ENCODE measurements at regions not wholly inside any gene's neighbourhood (a gene's known extent, or its start where the extent isn't known, plus 50 kb on each side); places are given as distances from the start of the nearest gene placed in this dataset.

DNA sequence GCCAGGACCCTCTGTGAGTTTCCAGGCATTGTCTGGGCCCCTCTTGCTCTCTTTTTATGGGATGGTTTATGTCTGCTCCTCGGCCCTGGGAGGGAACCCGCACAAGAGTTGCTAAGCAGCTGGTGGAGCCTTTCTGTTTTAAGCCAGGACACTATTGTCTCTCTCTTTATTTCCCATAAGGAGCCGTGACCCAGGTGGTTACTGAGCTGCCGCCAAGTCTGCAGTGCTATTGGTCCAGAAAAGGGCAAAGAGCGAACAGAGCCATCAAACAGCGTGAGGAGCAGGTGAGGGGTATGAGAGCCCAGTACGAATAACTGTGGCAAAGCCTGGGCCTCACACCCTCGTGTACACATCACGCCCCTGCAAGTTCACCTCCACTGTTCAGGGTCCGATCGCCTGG, 280.2 kb downstream of the SHQ1 start:
- no peaks in the 10 kb centered on the region for H3K9me3 ChIP-seq
- in situ Hi-C loops (cut with MboI; ENCODE audit: low pct_ligation_motif_present in 1 of 4, low pct_unique_long_range_greater_than_20kb in 1 of 4, low sequenced_read_pairs in 3 of 4) = no loop called here
- intact Hi-C loops (cut with DNase I; ENCODE audit: low total_unique reads) = no loop called here
- no peaks in the 10 kb centered on the region for H3K36me3 ChIP-seq
- H3K27ac ChIP-seq = no peak overlapping the region
- 59% methylated on average over 11 of the region's 11 CpGs; no CpG with 5 or more reads in 1 of the 2 donors for WGBS, 2 donors (ENCODE audit: low coverage in 1 of 2)
- peak; percentile 22 for DNase-seq
- no peaks in the 10 kb centered on the region for H3K27me3 ChIP-seq
- no peak overlapping the region for H3K4me3 ChIP-seq
- TF ChIP-seq POLR2A (IDR thresholded peaks at IDR 0.05) (no peak), EP300 (IDR thresholded peaks at IDR 0.05; ENCODE audit: low read depth) (no peak), POLR2AphosphoS5 (IDR thresholded peaks at IDR 0.05) (no peak)
- TF ChIP-seq, protein P1, sequence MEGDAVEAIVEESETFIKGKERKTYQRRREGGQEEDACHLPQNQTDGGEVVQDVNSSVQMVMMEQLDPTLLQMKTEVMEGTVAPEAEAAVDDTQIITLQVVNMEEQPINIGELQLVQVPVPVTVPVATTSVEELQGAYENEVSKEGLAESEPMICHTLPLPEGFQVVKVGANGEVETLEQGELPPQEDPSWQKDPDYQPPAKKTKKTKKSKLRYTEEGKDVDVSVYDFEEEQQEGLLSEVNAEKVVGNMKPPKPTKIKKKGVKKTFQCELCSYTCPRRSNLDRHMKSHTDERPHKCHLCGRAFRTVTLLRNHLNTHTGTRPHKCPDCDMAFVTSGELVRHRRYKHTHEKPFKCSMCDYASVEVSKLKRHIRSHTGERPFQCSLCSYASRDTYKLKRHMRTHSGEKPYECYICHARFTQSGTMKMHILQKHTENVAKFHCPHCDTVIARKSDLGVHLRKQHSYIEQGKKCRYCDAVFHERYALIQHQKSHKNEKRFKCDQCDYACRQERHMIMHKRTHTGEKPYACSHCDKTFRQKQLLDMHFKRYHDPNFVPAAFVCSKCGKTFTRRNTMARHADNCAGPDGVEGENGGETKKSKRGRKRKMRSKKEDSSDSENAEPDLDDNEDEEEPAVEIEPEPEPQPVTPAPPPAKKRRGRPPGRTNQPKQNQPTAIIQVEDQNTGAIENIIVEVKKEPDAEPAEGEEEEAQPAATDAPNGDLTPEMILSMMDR (IDR thresholded peaks at IDR 0.05) = no peak
- H3K4me1 ChIP-seq = peaks cover 0 to 7% (median 5%) of the 10 kb centered on the region in 4 donors

GRCh38 chr3:72567474-72567873, 280.8 kb downstream of the SHQ1 start:
- in situ Hi-C loops (cut with MboI; ENCODE audit: low pct_ligation_motif_present in 1 of 4, low pct_unique_long_range_greater_than_20kb in 1 of 4, low sequenced_read_pairs in 3 of 4) = no loop called here
- Histone ChIP-seq H3K27me3 (no peaks in the 10 kb centered on the region), H3K36me3 (no peaks in the 10 kb centered on the region), H3K27ac (no peak overlapping the region), H3K4me3 (no peak overlapping the region), H3K4me1 (peaks cover 0 to 7% (median 5%) of the 10 kb centered on the region in 4 donors), H3K9me3 (no peaks in the 10 kb centered on the region)
- intact Hi-C loops (cut with DNase I; ENCODE audit: low total_unique reads) = no loop called here
- TF ChIP-seq, protein P1 (IDR thresholded peaks at IDR 0.05) = no peak
- TF ChIP-seq POLR2A (IDR thresholded peaks at IDR 0.05) (no peak), EP300 (IDR thresholded peaks at IDR 0.05; ENCODE audit: low read depth) (no peak), POLR2AphosphoS5 (IDR thresholded peaks at IDR 0.05) (no peak)
- 80 to 87% methylated on average over 2 to 4 of the region's 4 CpGs for WGBS, 2 donors (ENCODE audit: low coverage in 1 of 2)
- no peak for DNase-seq

DNA sequence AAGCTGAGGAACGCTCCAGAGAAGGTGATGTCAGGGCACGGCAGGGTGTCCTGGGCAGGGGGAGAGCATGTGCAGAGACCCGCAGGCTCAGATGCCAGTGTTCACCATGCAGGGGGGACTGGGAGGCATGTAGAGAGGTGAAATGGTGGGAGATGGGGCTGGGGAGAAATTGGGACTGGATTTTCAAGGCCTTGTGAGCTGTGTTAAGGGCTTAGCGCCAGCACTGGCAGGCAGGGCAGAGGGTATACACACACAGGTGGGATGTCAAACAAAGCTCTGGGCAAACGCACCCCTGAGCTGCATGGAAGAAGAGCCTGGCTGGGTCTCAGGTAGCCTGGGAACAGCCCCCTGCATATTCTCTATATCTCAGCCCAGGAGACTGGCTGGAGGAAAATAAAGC, 282.7 kb downstream of the SHQ1 start:
- Histone ChIP-seq H3K4me1 (peaks cover 0 to 7% (median 5%) of the 10 kb centered on the region in 4 donors), H3K36me3 (no peaks in the 10 kb centered on the region), H3K27ac (no peak overlapping the region), H3K4me3 (no peak overlapping the region), H3K9me3 (no peaks in the 10 kb centered on the region), H3K27me3 (no peaks in the 10 kb centered on the region)
- TF ChIP-seq EP300 (IDR thresholded peaks at IDR 0.05; ENCODE audit: low read depth) = no peak
- TF ChIP-seq POLR2AphosphoS5 (IDR thresholded peaks at IDR 0.05) = no peak
- TF ChIP-seq POLR2A (IDR thresholded peaks at IDR 0.05) = no peak
- WGBS, 2 donors (ENCODE audit: low coverage in 1 of 2) = 92 to 100% methylated on average over 2 to 5 of the region's 5 CpGs
- intact Hi-C loops (cut with DNase I; ENCODE audit: low total_unique reads) = no loop called here
- in situ Hi-C loops (cut with MboI; ENCODE audit: low pct_ligation_motif_present in 1 of 4, low pct_unique_long_range_greater_than_20kb in 1 of 4, low sequenced_read_pairs in 3 of 4) = no loop called here
- no peak for DNase-seq

DNA sequence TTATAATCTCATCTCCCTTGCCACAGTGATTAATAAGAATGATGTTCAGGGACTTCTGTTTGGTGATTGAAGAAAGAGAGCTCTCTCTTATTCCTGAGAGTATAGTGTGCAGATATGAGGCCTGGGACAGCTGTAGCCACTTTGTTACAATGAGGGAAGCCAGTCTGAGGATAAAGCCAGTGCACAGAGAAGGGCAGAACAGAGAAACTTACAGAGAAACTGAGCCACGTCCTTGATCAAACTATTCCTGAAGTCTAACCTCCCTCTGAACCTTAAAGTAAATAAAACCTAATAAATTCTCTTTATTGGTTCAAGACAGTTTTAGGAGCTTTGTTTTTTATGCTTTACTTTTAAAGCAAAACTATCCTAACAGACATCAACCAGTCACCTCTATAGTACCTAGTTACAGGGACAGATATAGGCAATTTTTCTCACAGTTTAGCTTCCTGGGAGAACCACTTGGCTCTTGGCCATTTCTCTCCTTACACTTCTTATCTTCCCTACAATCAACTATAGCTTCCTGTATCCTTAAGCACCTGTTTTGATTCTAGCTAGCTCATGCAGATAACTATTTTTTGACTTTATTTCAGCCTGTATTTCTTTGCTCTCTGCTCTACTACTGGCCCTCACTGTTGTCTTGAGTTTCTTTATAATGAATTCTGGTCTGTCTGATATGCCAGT, 284.4 kb downstream of the SHQ1 start:
- H3K9me3 ChIP-seq = no peaks in the 10 kb centered on the region
- no peak overlapping the region for H3K4me3 ChIP-seq
- WGBS, 2 donors (ENCODE audit: low coverage in 1 of 2) = 62 to 75% methylated on average over 1 of the region's 1 CpG
- H3K27me3 ChIP-seq = no peaks in the 10 kb centered on the region
- intact Hi-C loops (cut with DNase I; ENCODE audit: low total_unique reads) = loop anchor here (2.0 kb wide), 1 partner anchor 69 kb away; no protein-coding TSS in a partner anchor
- no peak overlapping the region for H3K27ac ChIP-seq
- no peak for TF ChIP-seq POLR2A (IDR thresholded peaks at IDR 0.05)
- peaks cover 0 to 7% (median 5%) of the 10 kb centered on the region in 4 donors for H3K4me1 ChIP-seq
- no peaks in the 10 kb centered on the region for H3K36me3 ChIP-seq
- in situ Hi-C loops (cut with MboI; ENCODE audit: low pct_ligation_motif_present in 1 of 4, low pct_unique_long_range_greater_than_20kb in 1 of 4, low sequenced_read_pairs in 3 of 4) = no loop called here
- DNase-seq = no peak

- no peaks in the 10 kb centered on the region for H3K9me3 ChIP-seq
- no peaks in the 10 kb centered on the region for H3K27me3 ChIP-seq
- no peak for TF ChIP-seq EP300 (IDR thresholded peaks at IDR 0.05; ENCODE audit: low read depth)
- no peak for TF ChIP-seq POLR2A (IDR thresholded peaks at IDR 0.05)
- TF ChIP-seq, protein P1 (IDR thresholded peaks at IDR 0.05) = no peak
- no peak for TF ChIP-seq POLR2AphosphoS5 (IDR thresholded peaks at IDR 0.05)
- WGBS, 2 donors (ENCODE audit: low coverage in 1 of 2) = 90 to 95% methylated on average over 7 to 8 of the region's 8 CpGs
- H3K27ac ChIP-seq = no peak overlapping the region
- no peak for DNase-seq
- in situ Hi-C loops (cut with MboI; ENCODE audit: low pct_ligation_motif_present in 1 of 4, low pct_unique_long_range_greater_than_20kb in 1 of 4, low sequenced_read_pairs in 3 of 4) = no loop called here
- intact Hi-C loops (cut with DNase I; ENCODE audit: low total_unique reads) = no loop called here
- H3K4me1 ChIP-seq = no peaks in the 10 kb centered on the region
- H3K36me3 ChIP-seq = no peaks in the 10 kb centered on the region
- H3K4me3 ChIP-seq = no peak overlapping the region
Observed at GRCh38 chr3:72560846-72561675, 287.2 kb downstream of the SHQ1 start.

Measured in transverse colon (tissue), 4 donors.